SJSA1 (cell line): ENCODE measurements at regions not wholly inside any gene's neighbourhood (a gene's known extent, or its start where the extent isn't known, plus 50 kb on each side); places are given as distances from the start of the nearest gene placed in this dataset.
"Not testable (repeated sequence)": the region's sequence is repeated elsewhere in the genome, so short reads cannot be mapped to it uniquely, and the experiment has no call there.

Experiments used
- DNase-seq, 2 experiments: peaks; one replicate each; pipeline ENCODE4 v3.0.0-alpha.2; 2015 to 2020; ENCODE audit warnings: low spot score in 2 of 2, low read depth in 1 of 2
- H3K27ac ChIP-seq: fragments of 250-450 bp; sonication (Bioruptor Pico); 2 replicates; pipeline ENCODE4 v1.5.1; 2020; ENCODE audit warnings: mild to moderate bottlenecking, moderate library complexity
- H3K27me3 ChIP-seq: fragments of 250-450 bp; sonication (Bioruptor Pico); replicated peaks from 2 replicates; pipeline ENCODE4 v1.5.1; 2020; ENCODE audit warnings: mild to moderate bottlenecking, moderate library complexity
- H3K36me3 ChIP-seq: fragments of 250-450 bp; sonication (Bioruptor Pico); 2 replicates; pipeline ENCODE4 v1.5.1; 2020; ENCODE audit warnings: mild to moderate bottlenecking
- H3K4me1 ChIP-seq: fragments of 250-450 bp; sonication (Bioruptor Pico); replicated peaks from 2 replicates; pipeline ENCODE4 v1.6.1; 2021; ENCODE audit warnings: mild to moderate bottlenecking
- H3K4me3 ChIP-seq: fragments of 250-450 bp; sonication (Bioruptor Pico); 2 replicates; pipeline ENCODE4 v1.5.1; 2020; ENCODE audit warnings: mild to moderate bottlenecking
- H3K9me3 ChIP-seq: fragments of 250-450 bp; sonication (Bioruptor Pico); replicated peaks from 2 replicates; pipeline ENCODE4 v1.5.1; 2020; ENCODE audit warnings: mild to moderate bottlenecking

GRCh38 chr7:145394126-145394525 is 558.3 kb upstream of the TPK1 start:
- Histone ChIP-seq H3K36me3 (no peaks in the 10 kb centered on the region), H3K9me3 (0 out of 2 replicates have a peak, but pooled peaks cover 5% of the 10 kb centered on the region), H3K27ac (no peak overlapping the region), H3K27me3 (no peaks in the 10 kb centered on the region), H3K4me3 (no peak overlapping the region), H3K4me1 (no peaks in the 10 kb centered on the region)
- no peak for DNase-seq

GRCh38 chr7:145382762-145383161 is 546.9 kb upstream of the TPK1 start:
- Histone ChIP-seq H3K27me3 (no peaks in the 10 kb centered on the region), H3K36me3 (no peaks in the 10 kb centered on the region), H3K4me1 (no peaks in the 10 kb centered on the region), H3K4me3 (no peak overlapping the region), H3K9me3 (0 out of 2 replicates have a peak, but pooled peaks cover 5% of the 10 kb centered on the region), H3K27ac (no peak overlapping the region)
- DNase-seq, result no peak

- Histone ChIP-seq H3K27ac (no peak overlapping the region), H3K4me3 (no peak overlapping the region), H3K4me1 (no peaks in the 10 kb centered on the region), H3K36me3 (no peaks in the 10 kb centered on the region), H3K27me3 (no peaks in the 10 kb centered on the region), H3K9me3 (no peaks in the 10 kb centered on the region)
- no peak for DNase-seq
Measured at GRCh38 chr7:145378197-145378596, 542.3 kb upstream of the TPK1 start.

DNA sequence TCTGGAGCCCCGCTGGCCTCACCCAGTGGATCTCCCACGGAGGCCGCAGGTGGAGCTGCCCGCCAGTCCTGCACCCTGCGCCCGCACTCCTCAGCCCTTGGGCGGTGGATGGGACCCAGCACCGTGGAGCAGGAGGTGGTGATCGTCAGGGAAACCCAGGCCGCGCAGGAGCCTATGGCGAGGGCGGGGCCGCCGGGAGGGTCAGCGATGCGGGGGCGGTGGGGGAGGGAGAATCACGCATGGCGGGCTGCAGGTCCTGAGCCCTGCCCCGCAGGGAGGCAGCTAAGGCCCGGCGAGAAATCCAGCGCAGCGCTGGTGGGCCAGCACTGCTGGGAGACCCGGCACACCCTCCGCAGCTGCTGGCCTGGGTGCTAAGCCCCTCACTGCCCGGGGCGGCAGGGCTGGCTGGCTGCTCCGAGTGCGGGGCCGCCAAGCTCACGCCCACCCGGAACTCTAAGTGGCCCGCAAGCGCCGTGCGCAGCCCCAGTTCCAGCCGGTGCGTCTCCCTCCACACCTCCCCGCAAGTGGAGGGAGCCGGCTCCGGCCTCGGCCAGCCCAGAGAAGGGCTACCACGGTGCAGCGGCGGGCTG is 524.8 kb upstream of the TPK1 start:
- Histone ChIP-seq H3K9me3 (0 out of 2 replicates have a peak, but pooled peaks cover 2% of the 10 kb centered on the region), H3K36me3 (no peaks in the 10 kb centered on the region), H3K4me3 (no peak overlapping the region), H3K27ac (no peak overlapping the region), H3K27me3 (no peaks in the 10 kb centered on the region), H3K4me1 (no peaks in the 10 kb centered on the region)
- no peak for DNase-seq

DNA sequence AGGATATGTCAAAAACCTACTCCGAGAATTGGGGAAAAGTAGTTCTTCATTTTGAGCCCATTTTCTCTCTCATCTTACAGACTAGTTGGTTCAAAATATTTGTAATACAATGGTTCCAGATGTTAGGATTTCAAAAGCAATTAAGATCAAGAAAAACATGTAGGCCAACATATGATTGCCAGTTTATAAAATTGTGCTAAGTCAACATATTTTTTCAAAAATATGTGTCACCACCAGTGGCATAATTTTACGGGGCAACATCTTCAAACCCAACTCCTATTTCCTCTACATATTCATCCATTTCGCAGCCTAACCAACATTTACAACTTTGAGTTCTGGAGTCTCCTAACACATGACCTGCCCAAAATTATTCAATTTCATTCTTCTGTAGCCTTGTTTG is 514.5 kb upstream of the TPK1 start:
- Histone ChIP-seq H3K27me3 (no peaks in the 10 kb centered on the region), H3K9me3 (peaks cover 8% of the 10 kb centered on the region; the same call in 1 of the 2 replicates), H3K36me3 (no peaks in the 10 kb centered on the region), H3K27ac (no peak overlapping the region), H3K4me1 (no peaks in the 10 kb centered on the region), H3K4me3 (no peak overlapping the region)
- no peak for DNase-seq

DNA sequence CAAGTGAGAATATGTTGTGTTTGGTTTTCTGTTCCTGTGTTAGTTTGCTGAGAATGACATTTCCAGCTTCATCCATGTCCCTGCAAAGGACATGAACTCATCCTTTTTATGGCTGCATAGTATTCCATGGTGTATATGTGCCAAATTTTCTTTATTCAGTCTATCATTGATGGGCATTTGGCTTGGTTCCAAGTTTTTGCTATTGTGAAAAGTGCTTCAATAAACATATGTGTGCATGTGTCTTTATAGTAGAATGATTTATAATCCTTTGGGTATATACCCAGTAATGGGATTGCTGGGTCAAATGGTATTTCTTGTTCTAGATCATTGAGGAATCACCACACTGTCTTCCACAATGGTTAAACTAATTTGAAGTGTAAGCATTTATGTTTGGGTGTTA is 513.6 kb upstream of the TPK1 start:
- not testable (repeated sequence) for H3K4me3 ChIP-seq, H3K36me3 ChIP-seq, H3K27me3 ChIP-seq, DNase-seq, H3K9me3 ChIP-seq, H3K4me1 ChIP-seq, H3K27ac ChIP-seq

- Histone ChIP-seq H3K27me3 (no peaks in the 10 kb centered on the region), H3K27ac (no peak overlapping the region), H3K9me3 (peaks cover 8% of the 10 kb centered on the region; the same call in 1 of the 2 replicates), H3K4me3 (no peak overlapping the region), H3K36me3 (no peaks in the 10 kb centered on the region), H3K4me1 (no peaks in the 10 kb centered on the region)
- DNase-seq, result no peak
Measured at GRCh38 chr7:145347271-145347670, 511.4 kb upstream of the TPK1 start.

DNA sequence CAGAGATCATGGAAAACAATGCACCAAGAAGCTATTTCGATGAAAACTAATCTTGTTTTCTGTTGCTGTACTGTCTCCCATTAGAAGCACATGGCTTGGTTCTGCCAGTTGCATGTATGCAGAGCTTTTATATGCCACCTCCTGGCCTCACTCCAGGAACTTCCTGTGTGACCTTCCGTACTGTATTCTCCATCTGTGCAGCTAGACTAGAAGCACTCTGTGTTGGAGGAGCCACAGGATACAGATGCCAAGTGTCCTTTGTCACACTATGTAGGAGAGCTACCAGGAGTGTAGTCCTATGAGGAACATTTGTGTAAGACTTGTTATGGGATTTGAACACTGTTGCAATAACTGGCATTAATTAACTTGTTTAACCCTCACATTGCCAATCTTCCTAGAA is 503.5 kb upstream of the TPK1 start:
- no peaks in the 10 kb centered on the region for H3K27me3 ChIP-seq
- H3K36me3 ChIP-seq, result no peaks in the 10 kb centered on the region
- H3K4me3 ChIP-seq, result no peak overlapping the region
- no peak for DNase-seq
- no peaks in the 10 kb centered on the region for H3K4me1 ChIP-seq
- no peak overlapping the region for H3K27ac ChIP-seq
- peaks cover 10% of the 10 kb centered on the region for H3K9me3 ChIP-seq

GRCh38 chr7:145331522-145331921 is 495.7 kb upstream of the TPK1 start:
- no peaks in the 10 kb centered on the region for H3K4me1 ChIP-seq
- H3K27me3 ChIP-seq, result no peaks in the 10 kb centered on the region
- H3K36me3 ChIP-seq, result no peaks in the 10 kb centered on the region
- no peak overlapping the region for H3K4me3 ChIP-seq
- no peak for DNase-seq
- peaks cover 3% of the 10 kb centered on the region for H3K9me3 ChIP-seq
- H3K27ac ChIP-seq, result no peak overlapping the region

DNA sequence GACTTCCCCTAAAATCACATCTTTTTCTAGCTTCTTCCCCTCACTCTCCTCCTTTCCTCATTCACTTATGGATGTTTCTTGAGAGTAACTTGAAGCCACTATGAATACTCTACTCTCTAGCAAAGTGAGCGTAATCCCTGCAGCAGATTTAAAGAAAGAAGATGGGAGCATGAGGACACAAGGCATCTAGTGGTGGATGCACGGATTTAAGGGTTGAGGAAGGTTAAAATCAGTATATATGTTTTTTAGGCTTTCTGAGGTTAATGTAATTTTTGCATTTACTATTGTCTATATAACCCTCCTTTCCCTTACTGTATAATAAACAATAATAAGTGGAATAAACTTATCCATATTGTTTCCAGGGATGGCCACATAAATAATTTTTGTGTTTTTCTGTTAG is 495.2 kb upstream of the TPK1 start:
- H3K27ac ChIP-seq, result no peak overlapping the region
- no peaks in the 10 kb centered on the region for H3K4me1 ChIP-seq
- peaks cover 3% of the 10 kb centered on the region for H3K9me3 ChIP-seq
- H3K36me3 ChIP-seq, result no peaks in the 10 kb centered on the region
- no peaks in the 10 kb centered on the region for H3K27me3 ChIP-seq
- no peak for DNase-seq
- H3K4me3 ChIP-seq, result no peak overlapping the region

- H3K4me1 ChIP-seq, result no peaks in the 10 kb centered on the region
- H3K27ac ChIP-seq, result no peak overlapping the region
- no peak overlapping the region for H3K4me3 ChIP-seq
- H3K27me3 ChIP-seq, result no peaks in the 10 kb centered on the region
- H3K9me3 ChIP-seq, result peaks cover 2% of the 10 kb centered on the region
- no peaks in the 10 kb centered on the region for H3K36me3 ChIP-seq
- no peak for DNase-seq
Measured at GRCh38 chr7:145327646-145328045, 491.8 kb upstream of the TPK1 start.

DNA sequence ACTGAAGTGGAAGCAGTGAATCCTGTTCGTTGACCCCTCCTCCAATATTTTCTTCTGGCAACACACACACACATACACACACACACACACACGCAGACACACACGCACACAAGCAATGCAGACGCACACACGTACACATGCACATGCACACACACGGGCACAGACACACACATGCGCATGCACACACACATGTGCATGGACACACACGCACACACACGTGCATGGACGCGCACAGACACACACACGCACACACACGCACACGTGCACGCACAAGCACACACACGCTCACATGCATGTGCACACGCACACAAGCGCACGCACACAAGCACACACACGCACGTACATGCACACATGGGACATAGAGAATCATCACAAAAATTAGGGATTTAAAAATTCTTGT is 488.2 kb upstream of the TPK1 start:
- H3K4me1 ChIP-seq, result no peaks in the 10 kb centered on the region
- H3K27ac ChIP-seq, result no peak overlapping the region
- H3K9me3 ChIP-seq, result no peaks in the 10 kb centered on the region; the same call in 1 of the 2 replicates
- no peaks in the 10 kb centered on the region for H3K27me3 ChIP-seq
- no peaks in the 10 kb centered on the region for H3K36me3 ChIP-seq
- no peak overlapping the region for H3K4me3 ChIP-seq
- DNase-seq, result no peak

DNA sequence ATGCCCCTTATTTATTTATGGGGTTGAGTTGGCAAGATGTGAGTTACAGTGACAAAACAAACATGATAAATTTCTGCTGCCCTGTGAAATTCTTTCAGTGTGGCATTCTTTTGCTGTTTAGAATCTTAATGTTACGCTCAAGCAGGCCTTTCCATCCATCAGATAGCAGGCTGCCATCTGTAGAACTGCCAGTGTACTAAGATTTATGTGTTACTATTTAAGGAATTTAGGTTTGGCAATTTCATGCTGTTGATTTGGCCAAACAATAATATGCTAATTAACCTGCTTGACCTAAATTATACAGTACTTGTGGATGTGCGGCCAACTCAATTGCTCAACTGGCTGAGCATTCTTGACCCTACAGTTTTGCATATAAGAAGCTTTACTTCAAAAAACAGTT is 477.7 kb upstream of the TPK1 start:
- DNase-seq, result no peak
- no peak overlapping the region for H3K4me3 ChIP-seq
- no peak overlapping the region for H3K27ac ChIP-seq
- H3K9me3 ChIP-seq, result 0 out of 2 replicates have a peak, but pooled peaks cover 4% of the 10 kb centered on the region
- H3K27me3 ChIP-seq, result no peaks in the 10 kb centered on the region
- H3K4me1 ChIP-seq, result no peaks in the 10 kb centered on the region
- H3K36me3 ChIP-seq, result no peaks in the 10 kb centered on the region

DNA sequence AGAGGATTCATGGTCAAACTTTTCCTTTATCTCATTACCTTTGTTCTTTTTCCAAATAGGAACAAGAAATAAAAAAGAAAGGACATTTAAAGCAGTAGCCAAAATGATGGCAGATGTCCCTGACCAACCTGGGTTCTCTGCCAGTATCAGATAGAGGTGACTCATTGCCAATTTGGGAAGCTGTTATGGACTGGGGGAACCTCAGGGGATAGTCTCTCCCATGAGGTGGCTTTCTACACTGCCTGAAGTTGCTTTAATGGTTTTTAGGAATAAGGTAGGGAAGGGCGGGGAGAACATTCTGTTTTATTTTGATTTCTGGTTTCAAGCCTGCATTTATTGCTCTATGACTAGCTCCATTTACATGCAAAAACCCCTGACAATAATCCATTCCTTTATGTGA is 457.9 kb upstream of the TPK1 start:
- H3K4me1 ChIP-seq, result no peaks in the 10 kb centered on the region
- H3K9me3 ChIP-seq, result 0 out of 2 replicates have a peak, but pooled peaks cover 3% of the 10 kb centered on the region
- no peaks in the 10 kb centered on the region for H3K27me3 ChIP-seq
- no peak overlapping the region for H3K27ac ChIP-seq
- no peak overlapping the region for H3K4me3 ChIP-seq
- DNase-seq, result no peak
- no peaks in the 10 kb centered on the region for H3K36me3 ChIP-seq

DNA sequence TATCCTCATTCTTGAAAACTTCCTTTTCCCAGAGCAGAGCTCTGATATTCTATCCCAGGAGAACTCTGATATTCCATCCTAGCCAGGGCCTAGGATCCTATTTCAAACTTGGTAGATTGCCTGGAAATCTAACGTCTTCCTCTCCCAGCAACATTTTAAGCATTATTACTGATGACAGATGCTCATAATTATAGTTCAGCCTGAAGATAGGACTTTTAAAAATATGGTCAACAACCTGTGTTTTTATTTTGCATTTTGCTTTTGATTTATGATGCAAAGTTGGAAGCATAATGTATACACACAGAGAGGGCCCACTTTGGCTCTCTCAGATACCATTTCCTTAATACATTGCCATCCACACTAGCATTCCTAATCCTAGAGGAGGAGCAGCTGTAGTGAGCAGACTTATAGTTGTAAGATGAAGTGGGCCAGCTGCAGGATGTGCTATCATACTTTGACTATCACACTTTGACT is 457.4 kb upstream of the TPK1 start:
- Histone ChIP-seq H3K4me3 (no peak overlapping the region), H3K36me3 (no peaks in the 10 kb centered on the region), H3K4me1 (no peaks in the 10 kb centered on the region), H3K9me3 (0 out of 2 replicates have a peak, but pooled peaks cover 3% of the 10 kb centered on the region), H3K27ac (no peak overlapping the region), H3K27me3 (no peaks in the 10 kb centered on the region)
- no peak for DNase-seq
